H1 (cell line): ENCODE measurements at regions not wholly inside any gene's neighbourhood (a gene's known extent, or its start where the extent isn't known, plus 50 kb on each side); places are given as distances from the start of the nearest gene placed in this dataset.

Experiments
- CTCF ChIP-seq, 3 experiments: IDR thresholded peaks; 1 replicate in 2 of 3; 2 replicates in 1 of 3; pipeline versions ENCODE4 v1.5.1 to v1.6.1; 2011; ENCODE audit warnings: low read length in 3 of 3, mild to moderate bottlenecking in 3 of 3, inconsistent platforms in 2 of 3, low read depth in 1 of 3, moderate library complexity in 1 of 3; ENCODE audit not compliant: insufficient read depth in 1 of 3; ENCODE audit errors: control extremely low read depth in 1 of 3
- POLR2AphosphoS5 ChIP-seq: IDR thresholded peaks from 2 replicates; pipeline ENCODE4 v1.6.1; 2011; ENCODE audit warnings: low read depth, low read length

- TF ChIP-seq CTCF (IDR thresholded peaks at IDR 0.05; ENCODE audit: control extremely low read depth in 1 of 3, insufficient read depth in 1 of 3, low read depth in 1 of 3, low read length in 3 of 3) (no peak), POLR2AphosphoS5 (no peak)
Measured at GRCh38 chr14:44732144-44732543, 225.1 kb upstream of the FSCB start.
